Activated CD8-positive, alpha-beta memory T cell treated with anti-CD3 and anti-CD28 coated beads for 24 hours (primary cell): ENCODE measurements at regions not wholly inside any gene's neighbourhood (a gene's known extent, or its start where the extent isn't known, plus 50 kb on each side); places are given as distances from the start of the nearest gene placed in this dataset.
"Not testable (repeated sequence)": the region's sequence is repeated elsewhere in the genome, so short reads cannot be mapped to it uniquely, and the experiment has no call there.

Experiments used
- DNase-seq: peaks from one replicate; pipeline ENCODE4 v3.0.0-alpha.2; 2020

- DNase-seq, result no peak
Observed at GRCh38 chr2:34241905-34242762, 643.0 kb upstream of the FAM98A start.

- DNase-seq, result no peak
Observed at GRCh38 chr2:34239511-34239910, 640.4 kb upstream of the FAM98A start.

GRCh38 chr2:34234823-34235222, 635.7 kb upstream of the FAM98A start:
- DNase-seq, result no peak

DNA sequence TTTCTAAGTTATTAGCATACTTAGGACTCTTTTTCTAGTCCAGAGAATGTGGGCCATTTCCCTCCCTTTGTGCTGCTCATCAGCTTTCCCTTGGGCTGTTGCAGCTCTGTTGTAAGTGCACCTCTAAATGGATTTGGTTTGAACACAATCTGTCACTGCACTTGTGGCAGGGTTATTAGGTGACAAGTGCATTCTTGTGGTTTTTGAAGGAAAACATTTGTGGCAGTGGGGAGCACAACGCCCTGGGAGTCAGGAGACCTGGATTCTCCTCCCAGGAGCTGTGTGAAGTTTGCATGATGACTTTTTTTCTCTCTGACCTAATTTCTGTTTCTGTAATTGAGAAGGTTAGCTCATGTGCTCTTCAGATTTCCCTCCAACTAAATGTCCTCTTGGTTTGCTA, 630.9 kb upstream of the FAM98A start:
- DNase-seq, result no peak

DNA sequence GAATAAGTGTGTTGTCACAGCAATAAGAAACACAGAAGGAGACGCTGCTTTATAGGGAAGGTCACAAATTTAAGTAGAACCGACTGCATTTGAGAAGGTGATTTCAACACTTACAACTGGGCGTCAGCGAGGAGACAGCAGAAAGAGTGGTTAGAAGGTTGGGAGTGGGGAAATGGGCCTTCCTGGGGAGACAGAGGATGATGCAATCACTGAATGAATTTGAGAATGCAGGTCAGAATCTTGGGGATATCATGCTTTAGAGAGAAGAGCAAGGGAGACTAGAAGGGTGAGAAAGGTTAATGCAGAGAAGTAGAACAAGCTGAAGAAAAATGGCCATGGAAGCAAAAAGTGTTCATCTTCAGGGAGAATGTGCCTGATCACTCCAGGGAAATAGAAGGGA, 616.1 kb upstream of the FAM98A start:
- no peak for DNase-seq

- not testable (repeated sequence) for DNase-seq
Observed at GRCh38 chr2:34210382-34210781, 611.3 kb upstream of the FAM98A start.

DNA sequence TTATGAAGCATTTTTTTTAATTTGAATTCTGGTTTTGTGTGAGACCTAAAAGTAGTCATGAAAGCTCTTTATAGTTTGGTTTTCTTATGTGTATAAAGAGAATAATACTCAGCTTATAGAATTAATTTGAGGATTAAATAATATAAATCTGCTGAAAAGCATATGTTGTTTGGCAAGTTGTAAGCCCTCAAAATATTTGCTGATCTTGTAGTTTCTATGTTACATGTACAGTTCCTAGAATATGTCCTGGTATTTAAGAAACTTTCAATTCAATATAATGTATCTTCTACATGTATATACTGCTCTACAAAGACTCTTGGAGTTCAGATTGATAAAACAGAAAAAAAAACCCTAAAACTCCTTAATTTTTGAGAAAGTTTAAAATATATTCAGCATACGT, 605.5 kb upstream of the FAM98A start:
- no peak for DNase-seq

DNA sequence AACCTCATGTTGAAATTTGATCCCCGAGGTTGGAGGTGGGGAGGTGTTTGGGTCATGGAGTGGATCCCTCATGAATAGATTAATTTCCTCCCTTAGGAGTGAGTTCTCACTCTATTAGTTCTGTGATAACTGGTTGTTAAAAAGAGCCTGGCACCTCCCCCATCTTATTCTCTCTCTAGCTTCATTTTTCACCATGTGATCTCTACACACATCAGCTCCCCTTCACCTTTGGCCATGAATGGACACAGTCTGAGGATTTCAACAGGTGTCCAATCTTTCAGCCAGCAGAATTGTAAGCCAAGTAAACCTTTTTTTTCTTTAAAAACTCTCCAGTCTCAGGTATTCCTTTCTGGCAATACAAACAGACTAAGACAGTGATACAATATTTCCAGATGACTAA, 602.0 kb upstream of the FAM98A start:
- DNase-seq, result no peak

- DNase-seq, result no peak
Observed at GRCh38 chr2:34199971-34200370, 600.9 kb upstream of the FAM98A start.

DNA sequence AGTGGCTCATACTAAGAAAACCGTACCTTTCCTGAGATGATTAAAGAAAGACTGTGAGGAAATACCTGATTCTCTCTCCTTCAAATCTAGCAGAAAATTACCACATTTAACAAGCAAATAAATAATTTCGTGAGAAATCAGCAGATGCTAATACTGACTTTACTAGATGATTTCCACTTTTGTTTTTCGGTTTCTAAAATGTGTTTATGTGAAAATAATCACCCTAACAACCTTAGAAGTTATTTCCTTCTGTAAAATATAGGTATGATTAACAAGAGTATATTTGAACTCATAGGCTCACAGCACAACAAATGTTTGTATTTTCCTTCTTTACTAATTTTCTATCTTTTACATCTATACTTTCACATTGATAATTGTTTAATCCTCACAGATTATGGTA, 594.1 kb upstream of the FAM98A start:
- DNase-seq, result no peak

GRCh38 chr2:34188464-34189303, 589.6 kb upstream of the FAM98A start:
- DNase-seq, result no peak

GRCh38 chr2:34179511-34179910, 580.4 kb upstream of the FAM98A start:
- DNase-seq, result no peak

- DNase-seq, result no peak
Observed at GRCh38 chr2:34178482-34178881, 579.4 kb upstream of the FAM98A start.

GRCh38 chr2:34176693-34177092, 577.6 kb upstream of the FAM98A start:
- DNase-seq, result no peak

GRCh38 chr2:34174506-34174905, 575.4 kb upstream of the FAM98A start:
- no peak for DNase-seq

- DNase-seq, result no peak
Observed at GRCh38 chr2:34162231-34162630, 563.1 kb upstream of the FAM98A start.

DNA sequence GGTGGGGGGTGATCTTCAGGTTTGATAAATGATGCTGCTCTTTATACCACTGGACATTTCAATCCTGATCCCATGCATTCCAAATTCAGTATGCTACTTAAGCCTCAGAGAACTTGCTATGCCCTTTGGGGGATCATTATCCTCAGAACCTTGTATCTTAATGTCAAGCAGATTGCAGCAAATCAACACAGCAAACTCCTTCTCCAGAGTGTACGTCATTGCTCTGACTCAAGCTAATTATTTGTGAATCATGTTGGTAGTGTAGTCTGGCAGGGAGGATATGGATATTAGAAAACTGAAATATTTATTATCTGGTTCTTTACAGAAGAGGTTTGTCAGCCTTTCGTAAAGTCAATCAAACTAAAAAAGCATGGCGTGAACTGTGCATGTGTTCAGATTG, 562.5 kb upstream of the FAM98A start:
- no peak for DNase-seq

- no peak for DNase-seq
Observed at GRCh38 chr2:34159901-34160300, 560.8 kb upstream of the FAM98A start.

DNA sequence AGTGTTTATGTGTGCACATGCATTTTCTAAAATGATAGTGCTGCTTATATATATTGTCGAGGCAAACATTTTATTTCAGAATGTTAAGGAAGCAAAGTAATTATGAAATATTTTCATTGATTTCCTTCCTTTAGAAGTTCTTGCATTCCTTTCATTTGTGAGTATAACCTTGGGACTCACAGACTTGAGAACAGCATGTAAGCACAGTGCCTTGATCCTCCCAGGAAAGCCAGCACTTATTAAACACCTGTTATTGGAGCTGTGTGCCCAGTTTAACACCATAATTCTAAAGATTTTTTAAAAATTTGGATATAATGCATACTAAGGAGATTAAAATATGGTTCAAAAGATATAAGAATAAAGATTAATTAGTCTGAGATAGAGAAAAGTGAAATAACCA, 554.4 kb upstream of the FAM98A start:
- DNase-seq, result no peak

DNA sequence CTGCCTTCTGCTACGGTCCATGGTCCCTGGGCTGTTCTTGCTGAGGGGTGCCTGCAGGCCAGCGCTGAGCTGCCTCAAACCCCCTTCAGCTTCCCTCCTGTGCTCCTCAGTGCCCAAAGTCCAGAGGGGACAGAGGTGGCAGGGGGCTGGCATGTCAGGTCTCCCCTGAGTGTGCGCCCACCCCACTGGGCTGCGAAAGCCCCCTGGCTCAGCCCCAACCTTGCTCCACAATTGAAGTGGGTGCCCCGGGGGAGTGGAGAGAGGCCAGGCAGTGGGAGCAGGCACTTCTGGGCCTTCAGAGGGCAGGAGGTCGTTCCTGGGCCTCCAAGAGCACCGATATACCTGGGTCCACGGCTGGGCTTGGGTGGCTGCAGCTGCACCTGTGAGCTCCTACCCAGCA, 548.7 kb upstream of the FAM98A start:
- no peak for DNase-seq

DNA sequence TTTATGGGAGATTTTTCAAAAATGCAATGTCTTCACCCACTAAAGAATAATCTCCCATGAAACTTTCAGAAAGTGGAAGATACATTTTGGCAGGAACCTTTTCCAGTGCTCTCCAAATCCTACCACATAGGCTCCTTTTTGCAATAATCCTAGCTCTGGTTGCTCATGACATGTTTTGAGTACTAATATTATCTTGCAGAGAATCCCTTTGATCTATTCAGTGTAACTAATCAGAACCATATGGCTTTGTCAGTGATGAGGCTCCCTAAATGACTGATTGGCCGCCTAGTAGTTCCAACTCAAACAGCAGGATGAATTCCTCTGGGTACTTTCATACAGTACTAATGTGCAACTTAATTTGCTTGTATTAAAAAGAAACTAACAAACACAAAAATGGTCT, 544.0 kb upstream of the FAM98A start:
- no peak for DNase-seq

GRCh38 chr2:34142531-34143008, 543.5 kb upstream of the FAM98A start:
- DNase-seq, result not testable (repeated sequence)

DNA sequence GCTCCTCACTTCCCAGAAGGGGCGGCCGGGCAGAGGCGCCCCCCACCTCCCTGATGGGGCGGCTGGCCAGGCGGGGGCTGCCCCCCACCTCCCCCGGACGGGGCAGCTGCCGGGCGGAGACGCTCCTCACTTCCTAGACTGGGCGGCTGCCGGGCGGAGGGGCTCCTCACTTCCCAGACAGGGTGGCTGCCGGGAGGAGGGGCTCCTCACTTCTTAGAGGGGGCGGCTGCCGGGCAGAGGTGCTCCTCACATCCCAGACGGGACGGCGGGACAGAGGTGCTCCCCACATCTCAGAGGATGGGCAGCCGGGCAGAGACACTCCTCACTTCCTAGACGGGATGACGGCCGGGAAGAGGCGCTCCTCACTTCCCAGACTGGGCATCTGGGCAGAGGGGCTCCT, 534.0 kb upstream of the FAM98A start:
- not testable (repeated sequence) for DNase-seq

DNA sequence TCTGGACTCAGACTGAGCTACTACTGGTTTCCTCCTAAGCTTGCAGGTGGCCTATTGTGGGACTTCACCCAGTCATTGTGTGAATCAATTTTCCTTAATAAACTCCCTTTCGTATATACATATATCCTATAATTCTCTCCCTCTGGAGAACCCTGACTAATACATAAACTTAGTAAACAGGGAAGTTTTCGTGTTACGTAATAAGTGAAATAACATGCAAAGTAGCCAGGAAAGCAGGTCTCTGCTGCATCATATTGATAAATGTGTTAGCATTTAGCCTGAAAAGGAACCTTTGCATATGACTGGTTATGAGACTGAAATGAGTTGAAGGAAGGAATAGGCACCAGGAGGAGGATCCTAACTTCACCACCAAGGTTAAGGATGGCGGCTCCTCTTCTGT, 527.2 kb upstream of the FAM98A start:
- DNase-seq, result no peak
